Heart right ventricle (tissue), 16 donors: ENCODE measurements at regions not wholly inside any gene's neighbourhood (a gene's known extent, or its start where the extent isn't known, plus 50 kb on each side); places are given as distances from the start of the nearest gene placed in this dataset.
"Not testable (repeated sequence)": the region's sequence is repeated elsewhere in the genome, so short reads cannot be mapped to it uniquely, and the experiment has no call there.

Experiments
- ATAC-seq, 8 donors: fragments of 200-7000 bp; cut with Tn5 transposase; one replicate each; pipeline ENCODE4 v1.9.1; 2020; ENCODE audit warnings: mild to moderate bottlenecking in 8 of 8, moderate library complexity in 8 of 8, moderate number of reproducible peaks in 1 of 8
- DNase-seq, 2 donors: peaks; one replicate each; pipeline ENCODE4 v3.0.0-alpha.2; 2020
- H3K27ac ChIP-seq, 10 donors: fragments of 200-600 bp; sonication (generic) in 2 of 10; one replicate each; pipeline versions ENCODE4 v1.5.0 to v1.8.0; 2020 to 2022; ENCODE audit warnings: mild to moderate bottlenecking in 3 of 10
- H3K27me3 ChIP-seq, 7 donors: fragments of 200-600 bp; one replicate each; pipeline ENCODE4 v1.8.0; 2021 to 2022; ENCODE audit warnings: mild to moderate bottlenecking in 2 of 7
- H3K36me3 ChIP-seq, 9 donors: fragments of 200-600 bp; sonication (generic) in 1 of 9; one replicate each; pipeline versions ENCODE4 v1.5.0 to v1.8.0; 2020 to 2022; ENCODE audit warnings: mild to moderate bottlenecking in 2 of 9
- H3K4me1 ChIP-seq, 9 donors: fragments of 200-600 bp; sonication (generic) in 1 of 9; one replicate each; pipeline versions ENCODE4 v1.5.0 to v1.8.0; 2020 to 2022; ENCODE audit warnings: mild to moderate bottlenecking in 4 of 9
- H3K4me3 ChIP-seq, 10 donors: fragments of 200-600 bp; sonication (generic) in 2 of 10; one replicate each; pipeline versions ENCODE4 v1.5.0 to v1.8.0; 2020 to 2022; ENCODE audit warnings: mild to moderate bottlenecking in 7 of 10, moderate library complexity in 2 of 10
- H3K9me3 ChIP-seq, 11 donors: fragments of 200-600 bp in 10 of 11; sonication (generic) in 2 of 11; one replicate each; pipeline versions ENCODE4 v1.5.0 to v1.8.0; 2013 to 2022; ENCODE audit warnings: mild to moderate bottlenecking in 2 of 11, control low read depth in 1 of 11, moderate library complexity in 1 of 11
- WGBS, 2 donors: extraction: QIAGEN DNeasy Blood & Tissue Kit; methylation state at CpG; one replicate each; pipeline ENCODE4 v1.1.7; 2013; ENCODE audit warnings: inconsistent platforms in 1 of 2; 5-methylcytosine and 5-hydroxymethylcytosine counted together
- intact Hi-C, 10 donors: fragments of 100-400 bp; cut with DNase I; formaldehyde crosslinking; loops; one replicate each; pipeline versions ENCODE4 v1.11.1 to v1.14.2; 2022
- TF ChIP-seq, protein P1 (sequence below), 9 donors: fragments of 200-600 bp; sonication (generic) in 2 of 9; IDR thresholded peaks; one replicate each; pipeline versions ENCODE4 v1.5.0 to v1.8.0; 2021 to 2022; ENCODE audit warnings: antibody characterized with exemption in 9 of 9, mild to moderate bottlenecking in 5 of 9, moderate library complexity in 1 of 9
- donor health status: Arrhythmogenic right ventricular cardiomyopathy.
- donor health status: ischemic (EF 13 %, LVEDD 7.1; RV severe dilation, severe dysfunction).
- donor health status: healthy with polysubstance abuse.
- donor health status: DM: no; HTN: yes; CAD: no.
- donor health status: DM: no; HTN: no; CAD: no.
- donor health status: ischemic (EF 25% LVEDD 6.9; RV normal size, moderate dysfunction).
- donor health status: ischemic (EF 25% LVEDD 5.7; RV mildly dilated, moderate dysfunction).
- donor health status: healthy.
- donor health status: DM: yes; HTN: yes; CAD: no.
- donor health status: Ischemic cardiomyopathy.
- donor health status: ischemic (EF 35%, LVEDD 5.7; RV mildly dilated, moderate dysfunction).
- donor health status: nonischemic (EF 11% LVEDD 7.7; RV severe dilation, severe dysfunction).
- donor health status: DM: yes; HTN: yes; CAD: no.
- donor health status: PGD.
- donor health status: ischemic (EF 29% LVEDD 5.4; RV normal size, mild dysfunction).
- donor health status: nonischemic (EF 23%, LVEDD 6.1; RV moderate dilation, normal function).

DNA sequence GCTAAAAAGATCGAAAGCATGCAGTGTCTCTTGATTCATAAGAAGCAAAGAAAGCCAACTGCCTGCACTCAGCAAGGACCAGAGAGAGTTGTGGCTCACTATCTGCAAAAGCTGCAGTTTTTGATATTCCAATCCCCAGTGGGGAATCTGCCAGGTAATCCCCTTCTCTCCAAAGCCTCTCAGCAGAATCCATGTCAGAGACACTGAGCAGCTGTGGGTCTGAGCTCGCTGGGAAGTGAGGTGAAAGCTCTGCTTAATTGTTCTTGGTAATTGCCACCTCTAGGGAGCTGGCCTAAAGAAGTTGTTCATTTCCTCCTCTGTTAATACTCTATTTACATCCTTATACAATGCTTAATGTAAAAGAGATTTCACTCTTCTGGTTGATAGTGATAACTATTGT, 261.3 kb upstream of the LRRC4C start:
- DNase-seq (no peak), ATAC-seq (no peak)
- TF ChIP-seq, protein P1, sequence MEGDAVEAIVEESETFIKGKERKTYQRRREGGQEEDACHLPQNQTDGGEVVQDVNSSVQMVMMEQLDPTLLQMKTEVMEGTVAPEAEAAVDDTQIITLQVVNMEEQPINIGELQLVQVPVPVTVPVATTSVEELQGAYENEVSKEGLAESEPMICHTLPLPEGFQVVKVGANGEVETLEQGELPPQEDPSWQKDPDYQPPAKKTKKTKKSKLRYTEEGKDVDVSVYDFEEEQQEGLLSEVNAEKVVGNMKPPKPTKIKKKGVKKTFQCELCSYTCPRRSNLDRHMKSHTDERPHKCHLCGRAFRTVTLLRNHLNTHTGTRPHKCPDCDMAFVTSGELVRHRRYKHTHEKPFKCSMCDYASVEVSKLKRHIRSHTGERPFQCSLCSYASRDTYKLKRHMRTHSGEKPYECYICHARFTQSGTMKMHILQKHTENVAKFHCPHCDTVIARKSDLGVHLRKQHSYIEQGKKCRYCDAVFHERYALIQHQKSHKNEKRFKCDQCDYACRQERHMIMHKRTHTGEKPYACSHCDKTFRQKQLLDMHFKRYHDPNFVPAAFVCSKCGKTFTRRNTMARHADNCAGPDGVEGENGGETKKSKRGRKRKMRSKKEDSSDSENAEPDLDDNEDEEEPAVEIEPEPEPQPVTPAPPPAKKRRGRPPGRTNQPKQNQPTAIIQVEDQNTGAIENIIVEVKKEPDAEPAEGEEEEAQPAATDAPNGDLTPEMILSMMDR (IDR thresholded peaks at IDR 0.05), result no peak
- Histone ChIP-seq H3K9me3 (peaks cover 0 to 23% (median 0%) of the 10 kb centered on the region in 11 donors), H3K27me3 (no peaks in the 10 kb centered on the region), H3K4me3 (no peak overlapping the region), H3K36me3 (no peaks in the 10 kb centered on the region), H3K4me1 (no peaks in the 10 kb centered on the region), H3K27ac (no peak overlapping the region)
- WGBS, 2 donors, result 46 to 52% methylated on average over 2 of the region's 2 CpGs
- intact Hi-C loops, result no loop called here

DNA sequence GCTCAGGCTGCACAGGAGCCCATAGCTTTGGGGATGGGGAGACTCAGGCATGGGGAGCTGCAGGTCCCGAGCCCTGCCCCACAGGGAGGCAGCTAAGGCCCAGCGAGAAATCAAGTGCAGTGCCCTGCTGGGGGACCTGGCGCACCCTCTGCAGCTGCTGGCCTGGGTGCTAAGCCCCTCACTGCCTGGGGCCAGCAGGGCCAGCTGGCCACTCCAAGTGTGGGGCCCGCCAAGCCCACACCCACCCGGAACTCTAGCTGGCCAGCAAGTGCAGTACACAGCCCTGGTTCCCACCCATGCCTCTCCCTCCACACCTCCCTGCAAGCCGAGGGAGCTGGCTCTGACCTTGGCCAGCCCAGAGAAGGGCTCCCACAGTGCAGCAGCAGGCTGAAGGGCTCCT, 268.7 kb upstream of the LRRC4C start:
- 81 to 84% methylated on average over 6 of the region's 6 CpGs for WGBS, 2 donors
- H3K4me1 ChIP-seq, H3K27ac ChIP-seq, H3K4me3 ChIP-seq, H3K36me3 ChIP-seq, H3K27me3 ChIP-seq, ATAC-seq, DNase-seq, intact Hi-C loops: not testable (repeated sequence)
- peaks cover 0 to 40% (median 3%) of the 10 kb centered on the region in 11 donors for H3K9me3 ChIP-seq

DNA sequence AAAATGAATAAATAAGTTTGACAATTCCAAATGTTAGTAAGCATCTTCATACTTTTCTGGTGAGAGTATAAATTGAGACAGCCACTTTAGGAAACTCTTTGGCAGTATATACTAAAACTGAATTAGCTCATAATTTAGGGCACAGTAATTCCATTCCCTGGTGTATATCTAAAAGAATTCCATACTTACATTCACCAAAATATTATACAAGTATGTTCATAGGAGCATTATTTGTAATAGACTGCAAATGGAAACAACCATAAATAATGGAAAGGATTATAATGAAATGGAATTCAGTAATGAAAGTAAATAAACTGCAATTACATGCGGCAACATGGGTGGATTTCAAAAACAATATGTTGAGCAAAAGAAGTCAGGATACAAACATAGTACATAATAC, 315.8 kb upstream of the LRRC4C start:
- DNase-seq (no peak), ATAC-seq (no peak)
- Histone ChIP-seq H3K9me3 (peaks cover 0 to 46% (median 0%) of the 10 kb centered on the region in 11 donors), H3K27me3 (no peaks in the 10 kb centered on the region), H3K36me3 (no peaks in the 10 kb centered on the region), H3K4me3 (no peak overlapping the region), H3K27ac (no peak overlapping the region), H3K4me1 (no peaks in the 10 kb centered on the region)
- 93 to 96% methylated on average over 1 of the region's 1 CpG for WGBS, 2 donors
- intact Hi-C loops, result no loop called here
- TF ChIP-seq, protein P1 (IDR thresholded peaks at IDR 0.05), result no peak

DNA sequence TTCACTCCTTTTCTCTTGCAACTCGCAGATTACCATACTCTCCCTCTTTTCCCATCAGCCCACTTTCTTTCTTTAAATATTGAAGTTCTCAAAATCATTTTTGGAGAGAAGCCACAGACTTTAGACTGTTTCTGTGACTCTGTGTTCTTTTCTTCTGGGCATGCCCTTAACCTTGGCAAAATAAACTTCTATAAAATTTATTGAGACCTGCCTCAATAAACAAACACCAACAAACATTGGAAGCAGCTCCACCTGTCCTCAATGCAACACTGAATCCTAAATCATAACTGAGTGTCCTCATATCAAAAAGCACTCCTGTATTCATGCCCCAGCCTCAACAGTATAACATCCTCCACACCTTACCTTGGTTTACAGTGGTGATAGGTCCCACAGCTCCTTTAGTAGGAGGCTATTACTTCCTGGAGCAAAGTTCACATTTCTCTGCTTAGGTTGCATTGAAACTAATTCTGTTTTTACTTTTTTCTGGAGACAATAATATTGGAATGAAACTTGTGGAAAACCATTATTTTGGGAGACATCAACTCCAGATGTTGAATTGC, 320.0 kb upstream of the LRRC4C start:
- H3K4me1 ChIP-seq, result no peaks in the 10 kb centered on the region
- no peaks in the 10 kb centered on the region for H3K27me3 ChIP-seq
- DNase-seq (no peak), ATAC-seq (no peak)
- TF ChIP-seq, protein P1 (IDR thresholded peaks at IDR 0.05), result no peak
- 64 to 69% methylated on average over 1 of the region's 1 CpG for WGBS, 2 donors
- no peaks in the 10 kb centered on the region for H3K36me3 ChIP-seq
- intact Hi-C loops, result no loop called here
- H3K27ac ChIP-seq, result no peak overlapping the region
- no peak overlapping the region for H3K4me3 ChIP-seq
- peaks cover 0 to 27% (median 0%) of the 10 kb centered on the region in 11 donors for H3K9me3 ChIP-seq

DNA sequence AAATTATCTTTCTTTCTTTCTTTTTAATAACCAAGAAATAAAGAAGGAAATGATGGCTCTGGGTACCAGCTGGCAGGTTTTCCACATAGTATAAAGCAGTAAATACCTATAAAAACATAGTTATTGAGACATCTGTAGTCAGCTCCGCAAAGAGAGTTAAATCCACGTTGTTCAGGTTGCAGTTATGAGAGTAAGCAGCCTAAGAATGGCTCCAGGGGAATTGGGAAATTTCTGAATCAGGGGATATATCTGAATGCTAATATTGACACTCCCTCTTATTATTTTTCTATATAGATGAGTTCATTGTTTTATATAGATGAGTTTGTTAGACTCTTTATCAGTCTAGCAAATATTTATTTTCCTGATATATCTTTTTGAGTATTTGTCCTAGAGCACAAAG, 322.0 kb upstream of the LRRC4C start:
- Histone ChIP-seq H3K4me1 (no peaks in the 10 kb centered on the region), H3K4me3 (no peak overlapping the region), H3K27ac (no peak overlapping the region), H3K36me3 (no peaks in the 10 kb centered on the region), H3K27me3 (no peaks in the 10 kb centered on the region), H3K9me3 (peaks cover 0 to 13% (median 0%) of the 10 kb centered on the region in 11 donors)
- TF ChIP-seq, protein P1 (IDR thresholded peaks at IDR 0.05), result no peak
- ATAC-seq (no peak), DNase-seq (no peak)
- WGBS, 2 donors, result 62 to 63% methylated on average over 2 of the region's 2 CpGs
- intact Hi-C loops, result no loop called here
